Right hindlimb (tissue), 1 donor: ENCODE measurements at regions not wholly inside any gene's neighbourhood (a gene's known extent, or its start where the extent isn't known, plus 50 kb on each side); places are given as distances from the start of the nearest gene placed in this dataset.
"Not testable (repeated sequence)": the region's sequence is repeated elsewhere in the genome, so short reads cannot be mapped to it uniquely, and the experiment has no call there.

Source experiments
- DNase-seq: peaks from one replicate; pipeline ENCODE4 v3.0.0-alpha.2; 2018

DNA sequence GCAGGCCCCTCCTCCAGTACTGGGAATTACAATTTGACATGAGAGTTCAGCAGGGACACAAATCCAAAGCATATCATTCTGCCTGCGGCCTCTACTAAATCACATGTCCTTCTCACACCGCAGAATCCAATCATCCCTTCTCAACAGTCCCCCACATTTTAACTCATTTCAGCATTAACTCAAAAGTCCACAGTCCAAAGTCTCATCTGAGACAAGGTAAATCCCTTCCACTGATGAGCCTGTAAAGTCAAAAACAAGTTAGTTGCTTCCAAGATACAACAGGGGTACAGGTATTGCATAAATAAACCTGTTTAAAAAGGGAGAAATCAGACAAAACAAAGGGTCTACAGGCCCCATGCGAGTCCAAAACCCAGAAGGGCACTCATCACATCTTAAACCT, 64.0 kb downstream of the EBNA1BP2 start:
- no peak for DNase-seq

DNA sequence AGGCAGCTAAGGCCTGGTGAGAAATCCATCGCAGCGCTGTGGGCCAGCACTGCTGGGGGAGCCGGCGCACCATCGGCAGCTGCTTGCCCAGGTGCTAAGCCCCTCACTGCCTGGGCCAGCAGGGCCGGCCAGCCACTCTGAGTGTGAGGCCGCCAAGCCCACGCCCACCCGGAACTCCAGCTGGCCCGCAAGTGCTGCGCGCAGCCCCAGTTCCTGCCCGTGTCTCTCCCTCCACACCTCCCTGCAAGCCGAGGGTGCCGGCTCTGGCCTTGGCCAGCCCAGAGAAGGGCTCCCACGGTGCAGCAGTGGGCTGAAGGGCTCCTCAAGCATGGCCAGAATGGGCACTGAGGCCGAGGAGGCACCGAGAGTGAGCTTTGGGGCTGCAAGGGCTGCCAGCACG, 64.4 kb downstream of the EBNA1BP2 start:
- DNase-seq: no peak

- DNase-seq: no peak
Observed at GRCh38 chr1:43104027-43104763, 67.9 kb downstream of the EBNA1BP2 start.

DNA sequence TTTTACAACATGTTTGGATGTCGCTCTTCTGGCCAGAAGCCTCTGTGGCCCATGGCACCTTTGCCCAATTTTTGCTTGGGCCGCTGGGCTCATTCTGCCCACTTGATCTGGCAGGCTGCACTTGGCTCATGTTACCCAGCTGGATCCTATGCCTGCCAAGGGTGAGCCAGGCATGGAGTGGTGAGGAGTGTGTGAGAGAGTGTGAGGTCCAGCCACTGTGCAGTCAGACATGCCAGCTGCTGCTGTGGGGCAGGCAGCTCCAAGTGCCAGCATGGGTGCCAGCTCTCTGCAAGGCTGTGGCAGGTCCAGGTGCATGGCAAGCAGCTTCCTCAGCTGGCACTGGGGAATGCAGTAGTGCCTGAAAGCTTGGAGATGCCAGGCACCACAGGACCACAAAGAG, 71.0 kb downstream of the EBNA1BP2 start:
- DNase-seq: no peak

DNA sequence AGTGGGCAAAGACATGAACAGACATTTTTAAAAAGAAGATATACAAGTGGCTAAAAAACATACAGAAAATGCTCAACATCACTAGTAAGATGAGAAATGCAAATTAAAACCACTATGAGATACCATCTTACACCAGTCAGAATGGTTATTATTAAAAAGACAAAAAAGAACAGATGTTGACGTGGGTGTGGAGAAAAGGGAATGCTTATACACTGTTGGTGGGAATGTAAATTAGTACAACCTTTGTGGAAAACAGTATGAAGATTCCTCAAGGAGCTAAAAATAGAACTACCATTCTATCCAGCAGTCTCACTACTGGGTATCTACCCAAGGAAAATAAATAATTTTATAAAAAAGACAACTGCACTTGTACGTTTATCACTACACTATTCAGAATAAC, 73.9 kb downstream of the EBNA1BP2 start:
- DNase-seq: no peak

- DNase-seq: not testable (repeated sequence)
Observed at GRCh38 chr1:43096528-43096927, 75.6 kb downstream of the EBNA1BP2 start.

DNA sequence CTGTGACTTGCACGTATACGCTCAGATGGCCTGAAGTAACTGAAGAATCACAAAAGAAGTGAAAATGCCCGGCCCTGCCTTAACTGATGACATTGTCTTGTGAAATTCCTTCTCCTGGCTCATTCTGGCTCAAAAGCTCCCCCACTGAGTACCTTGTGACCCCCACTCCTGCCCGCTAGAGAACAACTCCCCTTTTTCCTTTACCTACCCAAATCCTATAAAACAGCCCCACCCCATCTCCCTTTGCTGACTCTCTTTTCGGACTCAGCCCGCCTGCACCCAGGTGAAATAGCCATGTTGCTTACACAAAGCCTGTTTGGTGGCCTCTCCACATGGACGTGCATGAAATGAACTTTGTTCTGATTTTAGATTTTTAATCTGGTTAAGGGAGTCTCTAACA, 81.3 kb downstream of the EBNA1BP2 start:
- not testable (repeated sequence) for DNase-seq

DNA sequence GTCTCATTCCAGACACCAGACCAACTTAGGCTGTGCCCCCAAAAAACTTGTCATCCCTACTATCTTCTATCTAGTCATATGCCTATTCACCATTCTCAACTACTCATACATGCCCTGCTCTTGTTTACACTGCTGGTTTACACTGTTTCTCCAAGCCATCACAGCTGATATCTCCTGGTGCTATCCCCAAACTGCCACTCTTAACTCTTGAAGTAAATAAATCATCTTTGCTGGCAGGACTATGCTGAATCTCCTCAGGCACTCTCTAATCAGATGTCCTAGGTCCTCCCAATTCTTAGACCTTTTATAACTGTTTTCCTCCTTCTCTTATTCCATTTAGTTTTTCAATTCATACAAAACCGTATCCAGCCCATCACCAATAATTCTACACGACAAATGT, 81.9 kb downstream of the EBNA1BP2 start:
- DNase-seq: not testable (repeated sequence)

GRCh38 chr1:43083375-43083891, 88.7 kb downstream of the EBNA1BP2 start:
- no peak for DNase-seq

- DNase-seq: no peak
Observed at GRCh38 chr1:43082740-43083139, 89.3 kb downstream of the EBNA1BP2 start.

GRCh38 chr1:43077273-43077672, 94.8 kb downstream of the EBNA1BP2 start:
- DNase-seq: no peak

DNA sequence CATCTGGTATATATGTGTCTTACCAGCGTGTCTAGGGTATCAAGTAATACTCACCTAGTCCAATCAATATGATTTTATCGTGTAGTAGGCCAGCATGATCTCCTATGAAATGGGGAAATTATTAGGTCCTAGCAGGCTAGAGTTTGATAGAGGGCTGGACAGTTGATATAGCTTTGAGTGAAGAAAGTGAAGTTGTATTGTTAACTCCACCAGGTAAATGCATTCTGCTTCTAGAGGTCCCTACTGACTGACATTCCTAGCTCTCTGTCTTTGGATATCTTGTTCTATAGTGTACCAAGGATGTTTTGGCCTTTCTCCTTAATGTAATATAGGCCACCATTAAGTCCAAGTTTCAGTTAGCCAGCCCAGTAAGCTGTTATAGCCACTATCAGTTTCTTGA, 97.4 kb downstream of the EBNA1BP2 start:
- DNase-seq: no peak

DNA sequence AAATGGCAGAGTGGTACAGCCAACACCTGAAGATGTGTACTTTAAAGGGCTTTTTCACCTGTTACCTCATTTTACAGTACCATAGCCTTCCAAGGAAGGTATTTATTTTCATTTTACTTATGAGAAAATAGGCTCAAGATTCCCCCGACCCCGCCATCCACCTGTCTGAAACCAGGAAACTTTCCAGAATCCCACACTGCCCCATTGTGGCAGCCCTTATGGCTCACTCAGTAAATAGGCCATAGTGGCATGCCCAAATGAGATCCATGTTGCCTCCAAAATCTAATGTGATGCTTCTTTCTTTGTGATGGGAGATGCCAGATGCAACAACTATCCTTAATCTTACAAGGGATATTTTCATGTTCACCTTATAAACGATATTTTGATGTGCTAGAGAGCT, 97.8 kb downstream of the EBNA1BP2 start:
- DNase-seq: no peak

- DNase-seq: peak; percentile 85
Observed at GRCh38 chr1:43073490-43074230, 98.4 kb downstream of the EBNA1BP2 start.

- no peak for DNase-seq
Observed at GRCh38 chr1:43072314-43072713, 99.8 kb downstream of the EBNA1BP2 start.

DNA sequence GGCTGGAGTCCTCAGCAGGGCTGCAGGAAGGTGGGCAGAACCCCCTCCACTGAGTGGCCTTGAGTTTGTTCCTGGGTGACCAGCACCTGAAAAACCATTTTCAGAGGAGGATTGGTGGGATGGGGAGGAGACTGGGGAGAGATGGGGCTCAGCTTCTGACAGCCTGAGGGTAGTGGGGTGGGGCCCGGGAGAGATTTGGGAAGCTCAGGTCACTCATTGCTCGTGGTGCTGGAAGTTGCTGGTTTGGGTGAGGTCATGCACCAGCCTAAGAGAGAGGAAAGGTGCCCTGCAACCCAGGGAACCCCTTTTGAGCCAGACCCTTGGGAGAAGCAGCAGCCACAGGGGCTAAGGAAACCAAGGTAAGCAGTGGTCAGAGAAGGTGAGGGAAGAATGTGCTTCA, 100.8 kb downstream of the EBNA1BP2 start:
- DNase-seq: no peak

GRCh38 chr1:43069461-43070050, 102.5 kb downstream of the EBNA1BP2 start:
- DNase-seq: peak; percentile 61

DNA sequence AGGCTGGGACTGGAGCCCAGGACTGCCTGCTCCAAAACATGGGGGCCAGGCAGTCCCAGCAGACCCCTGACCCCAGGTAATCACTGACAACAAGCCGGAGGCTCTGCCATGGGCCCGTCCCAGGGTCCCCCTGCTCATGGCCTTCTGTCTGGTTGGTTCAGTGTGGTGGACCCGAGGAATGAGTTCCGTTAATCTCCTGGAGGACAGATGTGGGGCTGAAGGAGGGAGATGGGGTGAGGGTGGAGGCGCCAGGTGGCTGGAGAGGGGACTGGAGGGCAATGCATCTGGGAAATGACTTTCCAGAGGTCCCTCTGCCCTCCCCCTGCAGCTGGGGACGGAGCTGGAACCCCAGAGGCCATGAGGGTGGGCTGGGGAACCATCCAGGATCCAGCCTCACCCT, 103.2 kb downstream of the EBNA1BP2 start:
- DNase-seq: no peak

DNA sequence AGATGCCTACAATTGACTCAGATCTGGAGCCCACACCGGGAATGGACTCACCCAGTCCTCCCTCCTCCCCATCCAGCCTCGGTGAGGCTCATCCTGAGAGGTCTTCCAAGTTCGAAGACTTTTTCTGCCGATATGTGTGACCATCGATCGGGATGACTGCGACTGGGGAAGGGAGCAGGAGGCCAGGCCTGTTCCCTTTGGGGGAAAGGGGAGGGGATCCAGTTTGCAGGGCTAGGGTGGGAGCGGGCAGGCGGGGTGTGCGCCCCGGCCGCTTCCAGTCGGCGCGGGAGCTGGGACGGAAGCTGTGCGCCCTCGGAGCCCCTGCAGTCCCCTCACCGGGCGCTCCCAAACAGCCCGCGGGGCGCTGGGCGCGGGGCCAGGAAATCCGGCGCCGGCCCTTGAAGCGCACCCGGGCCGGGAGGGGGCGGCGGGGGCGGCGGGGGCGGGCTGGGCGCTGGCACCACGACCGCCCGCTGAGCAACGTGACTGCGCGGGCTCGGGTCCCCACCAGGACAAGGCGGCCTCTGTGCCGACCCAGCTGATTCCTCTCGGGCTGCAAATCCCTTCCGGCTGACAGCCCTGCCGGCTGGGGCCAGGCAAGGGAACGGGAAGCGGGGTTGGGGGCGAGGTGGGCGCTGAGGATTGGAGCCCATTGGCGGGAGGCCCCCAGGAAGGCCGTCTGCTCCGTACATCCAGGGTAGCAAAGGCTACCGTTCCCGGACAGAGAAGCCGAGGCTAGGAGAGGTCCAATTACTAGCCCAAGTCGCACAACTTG, 103.9 kb downstream of the EBNA1BP2 start:
- peak; percentile 71 for DNase-seq

GRCh38 chr1:43067233-43067745, 104.8 kb downstream of the EBNA1BP2 start:
- DNase-seq: no peak

- no peak for DNase-seq
Observed at GRCh38 chr1:43066578-43066977, 105.5 kb downstream of the EBNA1BP2 start.

DNA sequence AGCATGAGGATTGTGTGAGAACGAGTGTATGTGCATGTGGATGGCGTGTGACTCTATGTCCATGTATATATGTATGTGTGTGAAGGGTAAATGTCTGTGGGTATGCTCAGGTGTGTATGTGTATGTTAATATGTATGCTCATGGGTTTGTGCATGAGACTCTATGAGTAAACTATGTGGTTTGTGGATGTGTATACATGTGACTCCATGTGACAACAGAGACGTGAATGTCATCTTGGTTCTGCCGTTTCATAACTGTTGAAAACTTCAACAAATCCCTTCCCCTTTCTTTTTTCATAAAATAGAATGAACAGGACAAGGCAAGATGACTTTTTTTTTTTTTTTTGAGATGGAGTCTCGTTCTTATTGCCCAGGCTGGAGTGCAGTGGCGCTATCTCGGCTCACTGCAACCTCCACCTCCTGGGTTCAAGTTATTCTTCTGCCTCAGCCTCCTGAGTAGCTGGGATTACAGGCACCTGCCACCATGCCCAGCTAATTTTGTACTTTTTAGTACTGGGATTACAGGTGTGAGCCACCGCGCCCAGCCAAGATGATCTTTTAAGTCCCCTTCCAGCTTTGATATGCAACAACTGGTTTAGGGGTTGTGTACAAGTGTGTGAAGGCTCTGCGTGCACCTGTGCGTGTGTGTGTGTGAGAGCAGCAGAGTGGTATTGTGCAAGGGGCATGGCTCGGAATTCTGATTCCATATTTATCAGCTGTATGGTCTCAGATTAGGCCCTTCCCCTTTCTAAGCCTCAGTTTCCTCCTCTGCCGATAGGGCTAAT, 106.3 kb downstream of the EBNA1BP2 start:
- DNase-seq: no peak
